ENCODE measurements at regions not wholly inside any gene's neighbourhood (a gene's known extent, or its start where the extent isn't known, plus 50 kb on each side); places are given as distances from the start of the nearest gene placed in this dataset.
"Not testable (repeated sequence)": the region's sequence is repeated elsewhere in the genome, so short reads cannot be mapped to it uniquely, and the experiment has no call there.

GRCh38 chr2:125313806-125314205 is 1288.7 kb downstream of the CNTNAP5 start:
- no peak for TF ChIP-seq CTCF (IDR thresholded peaks at IDR 0.05; ENCODE audit: low read depth, low read length)
- no peak for DNase-seq (ENCODE audit: low read depth in 2 of 2)
- H3K4me3 ChIP-seq (replicated peaks in 1 of 2; ENCODE audit: low read depth in 2 of 2, low read length in 2 of 2), result no peak overlapping the region

GRCh38 chr2:125318740-125319139 is 1293.7 kb downstream of the CNTNAP5 start:
- no peak for TF ChIP-seq CTCF (IDR thresholded peaks at IDR 0.05; ENCODE audit: low read depth, low read length)
- DNase-seq (ENCODE audit: low read depth in 2 of 2), result no peak
- H3K4me3 ChIP-seq (replicated peaks in 1 of 2; ENCODE audit: low read depth in 2 of 2, low read length in 2 of 2), result no peak overlapping the region

- DNase-seq (ENCODE audit: low read depth in 2 of 2), result no peak
- TF ChIP-seq CTCF (IDR thresholded peaks at IDR 0.05; ENCODE audit: low read depth, low read length), result no peak
- H3K4me3 ChIP-seq (replicated peaks in 1 of 2; ENCODE audit: low read depth in 2 of 2, low read length in 2 of 2), result no peak overlapping the region
Observed at GRCh38 chr2:125324273-125324672, 1299.2 kb downstream of the CNTNAP5 start.

DNA sequence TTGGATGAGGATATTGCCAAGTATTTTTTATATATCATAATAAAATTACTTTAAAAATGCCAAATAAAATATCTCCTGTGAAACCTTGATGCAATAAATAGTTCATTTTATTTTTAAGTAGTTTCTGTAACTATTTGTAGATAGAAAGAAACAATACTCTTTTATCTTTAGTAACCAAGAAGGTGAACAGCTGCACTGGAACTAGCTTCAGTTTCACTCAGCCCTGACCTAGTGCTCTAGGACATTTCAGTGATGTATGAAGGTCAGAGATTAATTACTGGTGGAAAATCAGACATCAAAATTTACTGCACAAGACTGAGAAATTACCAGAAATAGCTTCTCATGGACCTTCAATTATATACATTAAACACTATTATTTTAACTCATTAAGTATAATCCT is 1305.0 kb downstream of the CNTNAP5 start:
- no peak for TF ChIP-seq CTCF (IDR thresholded peaks at IDR 0.05; ENCODE audit: low read depth, low read length)
- H3K4me3 ChIP-seq (replicated peaks in 1 of 2; ENCODE audit: low read depth in 2 of 2, low read length in 2 of 2), result no peak overlapping the region

GRCh38 chr2:125341353-125341752 is 1314.6 kb upstream of the GYPC start:
- DNase-seq (ENCODE audit: low read depth in 2 of 2), result no peak
- TF ChIP-seq CTCF (IDR thresholded peaks at IDR 0.05; ENCODE audit: low read depth, low read length), result no peak
- no peak overlapping the region for H3K4me3 ChIP-seq (replicated peaks in 1 of 2; ENCODE audit: low read depth in 2 of 2, low read length in 2 of 2)

More for the DNA sequence above, 1305.0 kb downstream of the CNTNAP5 start:
- DNase-seq (ENCODE audit: low read depth in 2 of 2), result no peak

GRCh38 chr2:125353542-125353941 is 1302.4 kb upstream of the GYPC start:
- not testable (repeated sequence) for DNase-seq (ENCODE audit: low read depth in 2 of 2); H3K4me3 ChIP-seq (replicated peaks in 1 of 2; ENCODE audit: low read depth in 2 of 2, low read length in 2 of 2)

DNA sequence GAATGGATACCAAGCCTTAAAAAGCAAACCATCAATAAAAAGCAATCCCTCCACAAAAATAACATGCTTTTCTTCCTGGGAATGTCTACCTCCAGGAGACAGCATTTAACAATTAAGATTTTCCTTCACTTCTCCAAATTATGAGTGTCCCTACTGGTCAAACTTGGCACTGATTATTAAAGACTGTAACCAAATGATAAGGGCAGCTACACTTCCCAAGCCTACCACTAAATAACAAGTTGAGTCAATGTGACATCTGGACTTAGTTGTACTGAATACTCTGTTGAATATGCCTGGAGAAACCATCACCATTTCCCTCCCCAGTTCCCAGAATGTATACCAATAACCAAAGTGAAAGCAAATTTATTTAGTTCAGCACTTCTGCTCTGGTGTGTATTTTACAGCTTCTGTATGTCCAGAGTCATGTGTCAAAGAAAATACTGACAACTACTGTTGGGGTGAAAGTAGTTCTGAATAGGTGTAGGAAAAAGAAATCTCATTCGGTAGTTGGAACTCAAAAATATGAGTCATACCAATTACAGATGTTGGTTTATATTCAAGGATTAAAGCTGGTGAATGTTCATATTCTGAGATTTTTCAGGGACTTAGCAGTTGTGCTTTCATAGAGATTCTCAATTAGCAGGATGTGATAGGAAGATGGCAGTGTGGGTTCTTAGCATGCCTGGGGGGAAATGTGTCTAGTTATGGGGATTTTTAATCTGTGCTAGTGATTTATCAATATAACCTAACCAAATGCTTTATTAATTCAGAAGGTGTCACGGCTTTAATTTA is 1291.6 kb upstream of the GYPC start:
- no peak for DNase-seq (ENCODE audit: low read depth in 2 of 2)
- no peak for TF ChIP-seq CTCF (IDR thresholded peaks at IDR 0.05; ENCODE audit: low read depth, low read length)
- H3K4me3 ChIP-seq (replicated peaks in 1 of 2; ENCODE audit: low read depth in 2 of 2, low read length in 2 of 2), result no peak overlapping the region
